Fibroblast of lung (primary cell): ENCODE measurements at regions not wholly inside any gene's neighbourhood (a gene's known extent, or its start where the extent isn't known, plus 50 kb on each side); places are given as distances from the start of the nearest gene placed in this dataset.

Experiments
- DNase-seq, 2 donors: peaks; one replicate each; pipeline versions ENCODE4 v3.0.0 to v3.0.0-alpha.2; 2010; ENCODE audit warnings: low read depth in 2 of 2
- H2AFZ ChIP-seq: 2 replicates; pipeline ENCODE4 v1.5.1; 2012; ENCODE audit warnings: low read length, control low read depth, inconsistent platforms
- H3K27ac ChIP-seq: 2 replicates; pipeline ENCODE4 v1.5.1; 2011; ENCODE audit warnings: low read length, control low read depth; ENCODE audit not compliant: insufficient read depth
- H3K27me3 ChIP-seq: 2 replicates; pipeline ENCODE4 v1.5.1; 2011; ENCODE audit warnings: mild to moderate bottlenecking, low read length; ENCODE audit not compliant: control insufficient read depth, insufficient read depth
- H3K36me3 ChIP-seq: 2 replicates; pipeline ENCODE4 v1.5.1; 2011; ENCODE audit warnings: low read length; ENCODE audit not compliant: control insufficient read depth, insufficient read depth
- H3K4me1 ChIP-seq: 2 replicates; pipeline ENCODE4 v1.5.1; 2011; ENCODE audit warnings: low read length; ENCODE audit not compliant: control insufficient read depth, insufficient read depth; ENCODE audit errors: extremely low read depth
- H3K4me2 ChIP-seq: 2 replicates; pipeline ENCODE4 v1.5.1; 2011; ENCODE audit warnings: low read length, control low read depth; ENCODE audit not compliant: insufficient read depth; ENCODE audit errors: extremely low read depth
- H3K4me3 ChIP-seq, 4 experiments: fragments of 200-600 bp in 1 of 4; sonication (generic) in 1 of 4; replicated peaks in 1 of 4; 2 replicates each; pipeline ENCODE4 v1.5.1; 2011 to 2016; ENCODE audit warnings: low read length in 4 of 4, low read depth in 3 of 4, mild to moderate bottlenecking in 3 of 4, control low read depth in 2 of 4, inconsistent platforms in 1 of 4, mixed read lengths in 1 of 4; ENCODE audit not compliant: insufficient read depth in 1 of 4; ENCODE audit errors: control extremely low read depth in 1 of 4
- H3K79me2 ChIP-seq: 2 replicates; pipeline ENCODE4 v1.5.1; 2012; ENCODE audit warnings: mild to moderate bottlenecking, low read length, inconsistent platforms; ENCODE audit not compliant: control insufficient read depth, insufficient read depth
- H3K9ac ChIP-seq: 2 replicates; pipeline ENCODE4 v1.5.1; 2011; ENCODE audit warnings: mild to moderate bottlenecking, low read length, control low read depth; ENCODE audit not compliant: insufficient read depth
- H3K9me3 ChIP-seq: 2 replicates; pipeline ENCODE4 v1.5.1; 2012; ENCODE audit warnings: low read depth, low read length; ENCODE audit not compliant: control insufficient read depth, insufficient read depth
- H4K20me1 ChIP-seq: 2 replicates; pipeline ENCODE4 v1.5.1; 2011; ENCODE audit warnings: low read length; ENCODE audit not compliant: control insufficient read depth, insufficient read depth; ENCODE audit errors: extremely low read depth
- CTCF ChIP-seq, 2 donors: IDR thresholded peaks in 1 of 2; conservative IDR thresholded peaks in 1 of 2; 1 replicate in 1 of 2; 2 replicates in 1 of 2; pipeline ENCODE4 v1.5.1; 2011 to 2012; ENCODE audit warnings: low read length in 2 of 2, control low read depth in 1 of 2, inconsistent platforms in 1 of 2, low read depth in 1 of 2, mild to moderate bottlenecking in 1 of 2
- EZH2 ChIP-seq: IDR thresholded peaks from 2 replicates; pipeline ENCODE4 v1.5.1; 2012; ENCODE audit warnings: low read length, control low read depth, mild to moderate bottlenecking; ENCODE audit errors: missing control alignments

DNA sequence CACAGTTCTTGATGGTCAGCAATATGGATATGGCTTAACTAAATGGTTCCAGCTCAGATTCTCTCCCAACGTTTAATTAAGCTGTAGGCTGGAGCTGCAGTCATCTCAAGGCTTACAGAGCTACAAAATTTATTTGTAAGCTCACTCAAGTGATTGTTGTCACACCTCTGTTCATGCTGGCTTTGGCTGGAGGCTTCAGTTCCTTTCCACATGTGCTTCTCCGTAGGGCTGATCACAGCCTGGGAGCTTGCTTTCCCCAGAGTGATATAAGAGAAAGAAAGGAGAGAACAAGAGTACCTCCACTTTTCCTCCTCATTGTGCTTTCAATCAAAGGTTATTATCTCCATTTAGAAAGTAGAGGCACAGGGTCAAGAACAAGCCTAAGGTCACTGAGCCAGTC lies 182.7 kb upstream of the KCNN2 start:
- Histone ChIP-seq H2AFZ (no peak overlapping the region), H3K4me3 (no peak overlapping the region), H3K9me3 (no peaks in the 10 kb centered on the region)

DNA sequence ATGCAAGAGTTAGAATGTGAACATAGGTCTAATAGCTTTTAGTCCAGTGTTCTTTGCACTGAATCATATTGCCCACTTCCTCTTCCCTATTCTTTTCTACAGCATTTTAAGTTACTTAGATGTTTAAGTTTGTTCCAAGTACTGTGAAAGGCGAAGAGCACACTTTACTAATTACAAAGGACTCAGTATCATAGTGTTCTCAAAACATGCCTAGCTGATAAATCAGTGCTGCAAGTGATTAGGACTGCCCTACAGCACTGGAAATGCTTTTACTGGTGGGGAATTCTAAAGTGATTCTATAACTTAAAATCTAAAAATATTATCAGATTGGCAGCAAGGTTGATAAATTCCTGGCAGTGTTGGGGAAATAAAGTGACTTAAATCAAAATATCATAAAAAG lies 177.9 kb upstream of the KCNN2 start:
- H3K4me3 ChIP-seq: no peak overlapping the region
- H2AFZ ChIP-seq: no peak overlapping the region
- no peaks in the 10 kb centered on the region for H3K79me2 ChIP-seq
- H4K20me1 ChIP-seq: no peaks in the 10 kb centered on the region
- no peaks in the 10 kb centered on the region for H3K27me3 ChIP-seq
- H3K4me2 ChIP-seq: no peak overlapping the region
- no peaks in the 10 kb centered on the region for H3K4me1 ChIP-seq
- H3K36me3 ChIP-seq: no peaks in the 10 kb centered on the region
- H3K27ac ChIP-seq: no peak overlapping the region
- no peak overlapping the region for H3K9ac ChIP-seq
- H3K9me3 ChIP-seq: no peaks in the 10 kb centered on the region
- TF ChIP-seq CTCF (conservative IDR thresholded peaks at IDR 0.05 in 1 of 2, IDR thresholded peaks at IDR 0.05 in 1 of 2; ENCODE audit: low read depth in 1 of 2, low read length in 2 of 2) (no peak), EZH2 (no peak)
- DNase-seq: peak; percentile 36 to 41

More for the DNA sequence above, 182.7 kb upstream of the KCNN2 start:
- Histone ChIP-seq H4K20me1 (no peaks in the 10 kb centered on the region), H3K27ac (no peak overlapping the region), H3K79me2 (no peaks in the 10 kb centered on the region), H3K4me2 (no peak overlapping the region), H3K4me1 (no peaks in the 10 kb centered on the region), H3K36me3 (no peaks in the 10 kb centered on the region), H3K27me3 (no peaks in the 10 kb centered on the region), H3K9ac (no peak overlapping the region)
- no peak for DNase-seq
- TF ChIP-seq EZH2 (no peak), CTCF (conservative IDR thresholded peaks at IDR 0.05 in 1 of 2, IDR thresholded peaks at IDR 0.05 in 1 of 2; ENCODE audit: low read depth in 1 of 2, low read length in 2 of 2) (no peak)

- no peaks in the 10 kb centered on the region for H3K27me3 ChIP-seq
- no peaks in the 10 kb centered on the region for H3K36me3 ChIP-seq
- no peak overlapping the region for H3K9ac ChIP-seq
- no peaks in the 10 kb centered on the region for H3K4me1 ChIP-seq
- no peak overlapping the region for H3K4me2 ChIP-seq
- H3K4me3 ChIP-seq: no peak overlapping the region
- TF ChIP-seq CTCF (conservative IDR thresholded peaks at IDR 0.05 in 1 of 2, IDR thresholded peaks at IDR 0.05 in 1 of 2; ENCODE audit: low read depth in 1 of 2, low read length in 2 of 2) (no peak), EZH2 (no peak)
- peak in 1 of 2 donors; percentile 43 for DNase-seq
- no peaks in the 10 kb centered on the region for H3K9me3 ChIP-seq
- H4K20me1 ChIP-seq: no peaks in the 10 kb centered on the region
- H3K27ac ChIP-seq: no peak overlapping the region
- no peak overlapping the region for H2AFZ ChIP-seq
- no peaks in the 10 kb centered on the region for H3K79me2 ChIP-seq
Measured at GRCh38 chr5:114185274-114185673, 176.6 kb upstream of the KCNN2 start.
